CD4-positive, alpha-beta T cell treated with Interleukin-21 for 1 hour (primary cell): ENCODE measurements at regions not wholly inside any gene's neighbourhood (a gene's known extent, or its start where the extent isn't known, plus 50 kb on each side); places are given as distances from the start of the nearest gene placed in this dataset.

Experiments used
- DNase-seq: peaks from one replicate; pipeline ENCODE4 v3.0.0-alpha.2; 2020

DNA sequence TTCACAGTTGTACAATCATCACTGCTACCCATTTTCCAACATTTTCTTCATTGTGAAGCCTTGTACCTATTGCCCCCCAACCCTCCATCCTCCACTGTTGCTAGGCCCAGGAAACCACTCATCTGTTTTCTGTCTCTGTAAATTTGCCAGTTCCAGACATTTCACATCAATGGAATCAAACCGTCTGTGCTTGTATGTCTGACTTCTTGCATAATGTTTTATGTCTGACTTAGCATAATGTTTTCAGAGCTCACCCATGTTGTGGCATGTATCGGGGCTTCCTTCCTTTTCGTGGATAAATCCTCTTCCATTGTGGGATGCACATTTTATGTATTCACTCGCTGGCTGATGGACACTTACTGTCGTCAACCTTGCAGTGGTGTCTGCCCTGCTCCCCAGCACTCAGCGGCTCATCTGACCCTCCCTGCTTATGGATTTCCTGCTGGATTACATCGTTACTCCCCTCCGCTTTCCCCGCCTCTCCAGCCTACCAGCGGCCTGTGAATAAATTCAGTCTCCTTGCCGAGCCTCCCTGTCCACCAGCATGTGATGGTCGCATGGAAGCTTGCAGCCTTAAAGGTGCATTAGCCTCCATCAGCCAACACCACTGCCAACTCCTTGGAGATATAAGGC, 727.6 kb upstream of the TMEM132C start:
- no peak for DNase-seq

- DNase-seq = no peak
Observed at GRCh38 chr12:127542391-127542790, 724.6 kb upstream of the TMEM132C start.

GRCh38 chr12:127542931-127543330, 724.0 kb upstream of the TMEM132C start:
- DNase-seq = no peak

- no peak for DNase-seq
Observed at GRCh38 chr12:127546721-127547505, 720.1 kb upstream of the TMEM132C start.

DNA sequence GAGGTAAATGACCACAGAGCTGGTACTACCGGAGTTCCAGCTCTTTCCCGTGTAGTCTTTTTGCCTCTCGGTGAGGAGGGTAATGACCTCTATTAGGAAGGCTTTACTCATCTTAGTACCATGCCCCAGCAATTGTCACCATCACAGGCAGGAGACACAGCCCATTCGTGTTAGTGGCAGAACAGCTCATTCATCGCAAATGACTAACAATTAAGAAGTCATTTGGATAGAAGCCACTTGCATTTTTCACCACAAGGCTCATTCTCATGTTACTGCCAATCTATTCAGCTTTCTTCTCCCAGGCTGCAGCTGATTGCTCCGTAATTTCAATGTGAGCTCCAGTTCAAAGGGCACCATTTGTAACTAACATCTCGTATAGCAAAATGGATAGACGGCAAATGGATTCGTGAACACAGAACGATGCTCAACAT, 718.8 kb upstream of the TMEM132C start:
- DNase-seq = no peak

DNA sequence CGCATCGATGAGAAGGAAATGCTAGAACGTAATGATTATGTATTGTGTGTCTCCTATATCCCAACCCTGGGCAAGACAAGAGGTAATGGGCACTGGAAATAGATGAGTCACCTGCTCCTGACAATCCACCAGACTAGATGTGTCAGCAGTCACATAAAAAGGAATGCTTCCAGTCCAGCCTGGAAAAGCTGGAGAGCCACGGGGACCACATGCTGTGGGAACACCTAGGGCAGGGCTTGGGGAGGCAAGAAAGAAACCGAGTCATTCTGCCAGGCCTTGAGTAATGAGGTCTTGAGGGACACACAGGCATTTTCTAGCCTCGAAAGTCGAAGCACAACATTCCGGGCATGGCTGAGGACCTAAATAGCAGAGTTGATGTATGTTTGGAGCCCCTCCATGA, 716.7 kb upstream of the TMEM132C start:
- DNase-seq = no peak

- no peak for DNase-seq
Observed at GRCh38 chr12:127552838-127553237, 714.1 kb upstream of the TMEM132C start.

- DNase-seq = no peak
Observed at GRCh38 chr12:127555071-127555470, 711.9 kb upstream of the TMEM132C start.

DNA sequence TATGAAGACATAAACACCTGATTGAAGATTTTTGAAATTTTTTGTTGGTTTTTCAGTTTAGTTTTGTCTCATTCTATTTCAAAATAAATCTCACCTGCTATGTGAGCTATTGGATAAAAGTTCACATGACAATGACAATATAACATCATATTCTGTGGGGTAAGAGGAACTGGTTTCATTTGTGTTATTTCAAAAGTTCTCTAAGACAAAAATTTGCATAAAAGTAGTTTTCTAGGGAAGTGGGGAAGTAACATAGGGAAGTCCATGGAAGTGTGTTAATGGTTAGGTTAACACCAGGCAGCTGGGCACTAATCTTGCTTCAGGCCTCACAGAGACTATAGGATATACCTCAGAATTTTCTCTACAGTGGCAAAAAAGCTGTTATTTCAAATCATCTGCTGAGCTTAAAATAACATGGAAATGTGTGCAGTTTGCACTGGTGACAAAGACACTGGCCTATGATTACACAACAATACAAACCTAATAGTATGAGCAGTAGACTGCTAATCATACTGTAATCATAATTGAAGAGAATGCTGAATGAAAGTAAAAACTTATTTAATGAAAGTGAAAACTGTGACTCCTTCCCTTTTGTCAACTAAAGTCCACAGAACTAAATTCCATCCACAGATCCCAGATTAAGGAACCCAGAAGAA, 710.6 kb upstream of the TMEM132C start:
- DNase-seq = no peak

- DNase-seq = no peak
Observed at GRCh38 chr12:127558361-127558760, 708.6 kb upstream of the TMEM132C start.

DNA sequence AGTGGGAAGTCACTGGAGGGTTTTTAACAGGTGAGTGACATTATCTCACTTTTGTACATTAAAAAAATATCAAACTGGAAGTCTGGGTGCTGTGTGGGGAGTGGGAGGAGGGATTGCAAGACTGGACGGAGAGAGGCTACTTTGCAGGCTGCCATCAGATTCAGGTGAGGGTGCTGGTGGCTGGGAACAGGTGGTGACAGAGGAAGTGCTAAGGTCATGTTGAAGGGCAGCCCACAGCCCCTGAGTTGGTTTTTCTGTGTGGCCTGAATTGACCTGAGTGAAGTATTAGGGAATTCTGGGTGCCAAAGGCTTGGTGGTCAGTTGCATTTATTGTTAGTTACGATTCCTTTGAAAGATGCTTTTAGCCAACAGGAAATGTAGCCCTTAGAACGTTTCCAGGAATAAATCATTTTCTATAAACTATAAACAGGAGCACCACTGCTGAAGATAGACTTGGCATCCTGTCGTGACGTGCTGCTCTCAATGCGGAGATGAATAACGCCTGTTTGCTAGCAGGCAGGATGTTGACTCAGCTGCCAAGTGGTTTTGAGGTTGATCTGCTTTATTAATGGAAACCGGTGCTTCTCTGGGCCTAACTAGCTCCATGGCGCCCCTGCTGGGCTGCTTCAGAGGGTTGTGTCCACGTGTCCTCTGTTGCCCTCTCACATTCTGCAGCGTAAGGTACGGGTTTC, 707.5 kb upstream of the TMEM132C start:
- peak; percentile 51 for DNase-seq

- no peak for DNase-seq
Observed at GRCh38 chr12:127560041-127560478, 706.9 kb upstream of the TMEM132C start.

DNA sequence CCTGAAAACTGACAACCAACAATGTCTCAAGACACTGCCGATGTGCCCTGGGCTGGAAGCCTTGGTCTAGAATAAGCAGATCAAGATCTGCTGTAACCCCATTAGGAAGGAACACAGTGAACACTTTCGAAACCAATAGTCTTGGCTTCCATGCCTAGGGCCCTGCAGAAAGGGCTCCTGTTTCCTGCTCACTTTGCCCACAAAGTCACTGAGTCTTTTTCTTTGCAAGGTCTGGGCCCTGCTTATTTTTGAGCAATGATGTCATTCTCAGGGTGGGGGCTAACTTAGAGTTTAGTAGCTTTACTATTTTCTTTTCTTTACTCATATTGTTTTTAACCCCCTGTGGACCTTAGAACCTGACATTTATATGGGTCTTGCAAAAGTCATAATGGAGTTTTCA, 704.2 kb upstream of the TMEM132C start:
- no peak for DNase-seq

GRCh38 chr12:127565241-127565640, 701.7 kb upstream of the TMEM132C start:
- no peak for DNase-seq

GRCh38 chr12:127567531-127567930, 699.4 kb upstream of the TMEM132C start:
- DNase-seq = no peak

DNA sequence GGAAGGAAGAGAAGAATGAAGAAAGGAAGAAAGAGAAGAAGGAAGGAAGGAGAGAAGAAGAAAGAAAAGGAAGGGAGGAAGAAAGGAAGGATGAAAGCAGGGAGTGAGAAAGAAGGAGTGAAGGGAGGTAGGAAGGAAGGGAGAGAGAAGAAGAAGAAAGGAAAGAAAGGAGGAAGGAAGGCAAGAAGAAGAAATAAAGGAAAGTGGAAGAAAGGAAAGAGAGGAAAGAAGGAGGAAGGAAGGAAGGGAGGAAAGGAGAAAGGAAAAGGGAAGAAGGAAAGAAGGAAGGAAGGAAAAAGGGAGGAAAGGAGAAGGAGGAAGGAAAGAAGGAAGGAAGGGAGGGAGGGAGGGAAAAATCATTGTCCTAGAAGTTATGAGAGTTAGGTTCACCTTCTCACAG, 696.6 kb upstream of the TMEM132C start:
- no peak for DNase-seq

DNA sequence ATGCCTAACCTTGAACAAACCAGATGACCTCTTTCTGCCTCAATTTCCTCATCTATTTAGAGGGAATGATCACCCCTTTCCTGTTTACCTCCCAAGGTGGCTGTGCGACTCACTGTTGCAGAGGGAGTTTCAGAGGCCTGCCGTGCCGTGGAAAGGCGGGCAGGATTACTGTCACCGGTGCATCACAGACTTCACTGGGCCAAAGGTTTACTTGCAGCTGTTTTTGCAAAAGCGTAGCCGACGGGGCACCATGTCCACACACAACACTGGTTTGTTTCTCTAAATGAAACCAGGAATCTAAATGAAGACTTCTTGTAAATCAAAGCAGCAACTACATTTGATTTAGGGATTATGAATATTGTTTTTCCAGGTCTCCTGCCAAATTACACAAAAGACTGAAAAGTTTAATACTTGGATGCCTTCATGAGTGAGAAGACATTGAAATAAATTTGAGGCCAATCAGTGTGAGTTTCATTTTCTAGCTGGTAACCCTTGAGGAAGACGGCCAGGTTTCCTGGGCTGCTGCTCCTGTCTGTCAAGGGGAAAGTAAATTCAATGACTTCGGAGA, 696.1 kb upstream of the TMEM132C start:
- no peak for DNase-seq

DNA sequence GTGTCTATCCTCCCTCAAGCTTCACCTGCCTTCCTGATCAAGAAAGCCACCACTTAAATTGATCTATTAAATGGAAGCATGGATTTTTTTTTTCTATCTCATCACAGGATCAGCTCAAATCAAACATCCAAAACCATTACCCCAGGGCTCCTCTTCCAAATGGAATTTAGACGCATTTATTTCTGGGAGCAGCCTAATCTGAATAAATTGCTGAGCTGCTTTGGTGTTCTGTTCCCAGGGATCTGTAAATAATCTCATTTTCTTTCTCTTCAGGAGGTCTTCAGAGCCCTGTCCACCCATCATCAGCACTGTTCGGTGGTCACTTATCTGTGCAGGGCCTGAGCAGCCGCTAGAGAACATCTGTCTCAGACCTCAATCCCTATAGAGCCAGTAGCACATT, 695.4 kb upstream of the TMEM132C start:
- DNase-seq = no peak

GRCh38 chr12:127579446-127579845, 687.5 kb upstream of the TMEM132C start:
- DNase-seq = no peak

- DNase-seq = no peak
Observed at GRCh38 chr12:127582074-127582473, 684.9 kb upstream of the TMEM132C start.

DNA sequence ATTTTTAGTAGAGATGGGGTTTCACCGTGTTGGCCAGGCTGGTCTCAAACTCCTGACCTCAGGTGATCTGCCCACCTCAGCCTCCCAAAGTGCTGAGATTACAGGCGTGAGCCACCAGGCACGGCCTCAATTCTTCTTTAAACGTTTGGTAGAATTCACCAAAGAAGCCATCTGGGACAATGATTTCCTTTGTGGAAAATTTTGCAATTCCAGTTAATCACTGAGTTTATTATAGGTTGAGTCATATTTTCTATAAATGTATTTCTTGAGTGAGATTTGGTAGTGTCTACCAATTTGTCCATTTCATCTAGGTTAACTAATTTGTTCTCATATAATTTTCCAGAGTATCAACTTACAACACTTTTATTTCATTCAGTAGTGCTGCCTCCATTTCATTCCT, 683.9 kb upstream of the TMEM132C start:
- no peak for DNase-seq

DNA sequence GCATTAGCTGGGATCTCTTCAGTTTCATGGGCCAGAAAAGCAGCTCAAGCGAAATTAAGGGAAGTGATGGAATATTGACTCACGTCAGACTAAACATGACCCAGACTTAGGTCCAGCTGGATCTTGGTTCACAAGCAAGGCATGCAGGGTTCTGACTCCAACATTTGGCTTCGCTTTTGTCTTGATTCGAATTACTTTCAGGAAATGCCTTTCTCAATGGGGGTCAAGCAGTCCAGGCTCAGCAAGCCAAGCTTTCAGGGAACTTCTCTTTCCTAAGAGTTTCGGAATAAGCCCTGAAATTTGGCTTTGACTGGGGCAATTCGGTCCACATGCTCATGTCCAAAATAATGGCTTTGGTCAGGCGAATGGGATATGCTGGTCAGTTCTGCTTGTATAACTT, 678.7 kb upstream of the TMEM132C start:
- DNase-seq = no peak

- DNase-seq = no peak
Observed at GRCh38 chr12:127589541-127589940, 677.4 kb upstream of the TMEM132C start.
